ENCODE measurements at regions not wholly inside any gene's neighbourhood (a gene's known extent, or its start where the extent isn't known, plus 50 kb on each side); places are given as distances from the start of the nearest gene placed in this dataset.

- TF ChIP-seq CTCF (IDR thresholded peaks at IDR 0.05) (no peak), POLR2A (IDR thresholded peaks at IDR 0.05) (no peak)
Measured at GRCh38 chr11:95717314-95717713, 72.3 kb downstream of the FAM76B start.

All from Peyer's patch (tissue), 4 donors.